ENCODE measurements at regions not wholly inside any gene's neighbourhood (a gene's known extent, or its start where the extent isn't known, plus 50 kb on each side); places are given as distances from the start of the nearest gene placed in this dataset.

GRCh38 chr1:217373761-217374701 is 256.9 kb downstream of the GPATCH2 start:
- H3K4me3 ChIP-seq (ENCODE audit: low read depth, low read length): no peak overlapping the region
- DNase-seq (ENCODE audit: low read depth): no peak
- TF ChIP-seq CTCF (IDR thresholded peaks at IDR 0.05; ENCODE audit: insufficient read depth, low read length): no peak

- TF ChIP-seq CTCF (IDR thresholded peaks at IDR 0.05; ENCODE audit: insufficient read depth, low read length): no peak
- H3K4me3 ChIP-seq (ENCODE audit: low read depth, low read length): no peak overlapping the region
- DNase-seq (ENCODE audit: low read depth): no peak
These were observed 258.6 kb downstream of the GPATCH2 start for GRCh38 chr1:217372049-217372970.

GRCh38 chr1:217370757-217371156 is 260.1 kb downstream of the GPATCH2 start:
- no peak overlapping the region for H3K4me3 ChIP-seq (ENCODE audit: low read depth, low read length)
- no peak for DNase-seq (ENCODE audit: low read depth)
- no peak for TF ChIP-seq CTCF (IDR thresholded peaks at IDR 0.05; ENCODE audit: insufficient read depth, low read length)

GRCh38 chr1:217369996-217370551 is 260.8 kb downstream of the GPATCH2 start:
- H3K4me3 ChIP-seq (ENCODE audit: low read depth, low read length): no peak overlapping the region
- DNase-seq (ENCODE audit: low read depth): no peak
- no peak for TF ChIP-seq CTCF (IDR thresholded peaks at IDR 0.05; ENCODE audit: insufficient read depth, low read length)

- no peak for TF ChIP-seq CTCF (IDR thresholded peaks at IDR 0.05; ENCODE audit: insufficient read depth, low read length)
- no peak for DNase-seq (ENCODE audit: low read depth)
- no peak overlapping the region for H3K4me3 ChIP-seq (ENCODE audit: low read depth, low read length)
These were observed 261.5 kb downstream of the GPATCH2 start for GRCh38 chr1:217369271-217369981.

- TF ChIP-seq CTCF (IDR thresholded peaks at IDR 0.05; ENCODE audit: insufficient read depth, low read length): no peak
- no peak overlapping the region for H3K4me3 ChIP-seq (ENCODE audit: low read depth, low read length)
- DNase-seq (ENCODE audit: low read depth): no peak
These were observed 266.7 kb downstream of the GPATCH2 start for GRCh38 chr1:217364220-217364619.
